H1 (cell line): ENCODE measurements at regions not wholly inside any gene's neighbourhood (a gene's known extent, or its start where the extent isn't known, plus 50 kb on each side); places are given as distances from the start of the nearest gene placed in this dataset.

ENCODE experiments used
- CTCF ChIA-PET: fragments of 300-600 bp; sonication (Branson Sonifier 250); formaldehyde crosslinking; loops from one replicate; lab custom pipeline; 2021; ENCODE audit not compliant: partially characterized antibody; lab: Charles Lee
- POLR2A ChIA-PET: fragments of 300-600 bp; sonication (Branson Sonifier 250); formaldehyde crosslinking; loops from one replicate; lab custom pipeline; 2021; ENCODE audit warnings: inconsistent platforms; ENCODE audit not compliant: partially characterized antibody; lab: Charles Lee
- DNase-seq, 2 experiments: peaks; one replicate each; pipeline versions ENCODE4 v3.0.0 to v3.0.0-alpha.2; 2010 to 2022; ENCODE audit warnings: low spot score in 2 of 2, low read depth in 1 of 2, mixed read lengths in 1 of 2
- FAIRE-seq: peaks from 2 replicates; lab custom pipeline; 2011; peaks lifted over from hg19 to GRCh38; lab: Jason Lieb, UNC
- H2AFZ ChIP-seq: 2 replicates; pipeline ENCODE4 v1.8.1; 2012; ENCODE audit warnings: low read length, inconsistent platforms
- H2AK5ac ChIP-seq: 2 replicates; pipeline ENCODE4 v1.6.1; 2013; ENCODE audit warnings: low read depth, low read length
- H2BK120ac ChIP-seq: replicated peaks from 2 replicates; pipeline ENCODE3; 2013; ENCODE audit warnings: low read depth, low read length, inconsistent platforms
- H2BK12ac ChIP-seq: 2 replicates; pipeline ENCODE4 v1.6.1; 2013; ENCODE audit warnings: low read depth, low read length
- H2BK15ac ChIP-seq: 2 replicates; pipeline ENCODE4 v1.6.1; 2013; ENCODE audit warnings: low read length
- H2BK20ac ChIP-seq: 2 replicates; pipeline ENCODE4 v1.6.1; 2013; ENCODE audit warnings: low read length
- H2BK5ac ChIP-seq: 2 replicates; pipeline ENCODE4 v1.6.1; 2013; ENCODE audit warnings: low read depth, low read length
- H3K14ac ChIP-seq: 2 replicates; pipeline ENCODE4 v1.6.1; 2013; ENCODE audit warnings: inconsistent platforms; ENCODE audit not compliant: insufficient read length
- H3K18ac ChIP-seq: 2 replicates; pipeline ENCODE4 v1.6.1; 2013; ENCODE audit warnings: low read length; ENCODE audit errors: extremely low read depth
- H3K23ac ChIP-seq: 2 replicates; pipeline ENCODE4 v1.6.1; 2013; ENCODE audit warnings: inconsistent platforms; ENCODE audit not compliant: insufficient read length
- H3K23me2 ChIP-seq: 2 replicates; pipeline ENCODE4 v1.6.1; 2013; ENCODE audit warnings: low read depth, low read length
- H3K27ac ChIP-seq: 2 replicates; pipeline ENCODE4 v1.6.1; 2011; ENCODE audit warnings: low read depth, low read length, inconsistent platforms
- H3K27me3 ChIP-seq, 4 experiments: replicated peaks in 1 of 4; 1 replicate in 1 of 4; 2 replicates in 3 of 4; pipeline versions ENCODE4 v1.6.1 to v1.8.1; 2011 to 2013; ENCODE audit warnings: low read length in 3 of 4, mild to moderate bottlenecking in 3 of 4, inconsistent platforms in 2 of 4, mixed read lengths in 2 of 4, moderate library complexity in 1 of 4; ENCODE audit not compliant: control insufficient read depth in 3 of 4, insufficient read depth in 3 of 4; ENCODE audit errors: extremely low read depth in 1 of 4
- H3K36me3 ChIP-seq, 4 experiments: 2 replicates each; pipeline versions ENCODE4 v1.6.1 to v1.8.1; 2011 to 2013; ENCODE audit warnings: mild to moderate bottlenecking in 4 of 4, low read length in 3 of 4, moderate library complexity in 2 of 4, control low read depth in 1 of 4, inconsistent platforms in 1 of 4; ENCODE audit not compliant: insufficient read depth in 4 of 4, control insufficient read depth in 2 of 4
- H3K4ac ChIP-seq: replicated peaks from 2 replicates; pipeline ENCODE3; 2013; ENCODE audit warnings: low read length, low read depth, mixed read lengths, inconsistent platforms; ENCODE audit not compliant: insufficient read length
- H3K4me1 ChIP-seq, 4 experiments: replicated peaks in 1 of 4; 1 replicate in 1 of 4; 2 replicates in 3 of 4; pipeline versions ENCODE4 v1.6.1 to v1.8.1; 2011 to 2013; ENCODE audit warnings: low read length in 3 of 4, inconsistent platforms in 2 of 4, mixed read lengths in 1 of 4; ENCODE audit not compliant: insufficient read depth in 4 of 4, control insufficient read depth in 3 of 4
- H3K4me2 ChIP-seq, 2 experiments: 2 replicates each; pipeline versions ENCODE4 v1.6.1 to v1.8.1; 2011 to 2013; ENCODE audit warnings: low read depth in 2 of 2, low read length in 2 of 2, control low read depth in 1 of 2, inconsistent platforms in 1 of 2, mild to moderate bottlenecking in 1 of 2; ENCODE audit not compliant: insufficient read depth in 1 of 2
- H3K4me3 ChIP-seq, 4 experiments: fragments of 200-600, 300-600 bp in 1 of 4; sonication (generic), shearing (Covaris generic), sonication (Bioruptor Twin) in 1 of 4; 2 replicates each; pipeline versions ENCODE4 v1.5.1 to v1.8.1; 2011 to 2016; ENCODE audit warnings: low read length in 4 of 4, low read depth in 3 of 4, control low read depth in 2 of 4, inconsistent platforms in 2 of 4, mild to moderate bottlenecking in 2 of 4, mixed read lengths in 1 of 4, moderate library complexity in 1 of 4; ENCODE audit not compliant: insufficient read depth in 2 of 4; ENCODE audit errors: extremely low read depth in 1 of 4
- H3K56ac ChIP-seq: replicated peaks from 2 replicates; pipeline ENCODE3; 2013; ENCODE audit warnings: low read depth, mild to moderate bottlenecking, mixed read lengths, low read length, inconsistent platforms; ENCODE audit not compliant: insufficient read length
- H3K79me1 ChIP-seq: 2 replicates; pipeline ENCODE4 v1.6.1; 2013; ENCODE audit warnings: low read depth, low read length, control low read depth
- H3K79me2 ChIP-seq, 2 experiments: 2 replicates each; pipeline versions ENCODE4 v1.6.1 to v1.8.1; 2012 to 2013; ENCODE audit warnings: low read length in 2 of 2, mild to moderate bottlenecking in 2 of 2, inconsistent platforms in 1 of 2; ENCODE audit not compliant: insufficient read depth in 2 of 2, control insufficient read depth in 1 of 2
- H3K9ac ChIP-seq, 4 experiments: replicated peaks in 1 of 4; 1 replicate in 1 of 4; 2 replicates in 3 of 4; pipeline versions ENCODE4 v1.6.1 to v1.8.1; 2011 to 2013; ENCODE audit warnings: low read depth in 3 of 4, low read length in 3 of 4, control low read depth in 2 of 4, mild to moderate bottlenecking in 2 of 4, moderate library complexity in 2 of 4, inconsistent platforms in 1 of 4; ENCODE audit errors: extremely low read depth in 1 of 4
- H3K9me3 ChIP-seq, 2 experiments: 2 replicates each; pipeline versions ENCODE4 v1.6.1 to v1.8.1; 2012 to 2013; ENCODE audit warnings: mild to moderate bottlenecking in 2 of 2, moderate library complexity in 2 of 2, control low read depth in 1 of 2, inconsistent platforms in 1 of 2, low read depth in 1 of 2, low read length in 1 of 2, mixed read lengths in 1 of 2; ENCODE audit not compliant: insufficient read depth in 2 of 2
- H4K20me1 ChIP-seq, 2 experiments: replicated peaks in 1 of 2; 2 replicates each; pipeline versions ENCODE3 to v1.8.1; 2011 to 2013; ENCODE audit warnings: inconsistent platforms in 2 of 2, low read length in 2 of 2, mild to moderate bottlenecking in 1 of 2; ENCODE audit not compliant: insufficient read depth in 2 of 2, control insufficient read depth in 1 of 2
- H4K5ac ChIP-seq: 2 replicates; pipeline ENCODE4 v1.6.1; 2013; ENCODE audit warnings: low read length, low read depth, mixed read lengths, inconsistent platforms; ENCODE audit not compliant: insufficient read length
- H4K8ac ChIP-seq: 2 replicates; pipeline ENCODE4 v1.8.0; 2013; ENCODE audit warnings: mild to moderate bottlenecking, moderate library complexity, low read length, inconsistent platforms; ENCODE audit not compliant: insufficient read depth; ENCODE audit errors: extremely low read depth
- H4K91ac ChIP-seq: replicated peaks from 2 replicates; pipeline ENCODE3; 2013; ENCODE audit warnings: low read length, mixed read lengths, inconsistent platforms; ENCODE audit not compliant: insufficient read length
- BCL11A ChIP-seq, 2 experiments: IDR thresholded peaks; one replicate each; pipeline ENCODE4 v1.6.1; 2011; ENCODE audit warnings: low read depth in 2 of 2, low read length in 2 of 2, mild to moderate bottlenecking in 2 of 2
- NANOG ChIP-seq: IDR thresholded peaks from 2 replicates; pipeline ENCODE4 v1.6.1; 2011; ENCODE audit warnings: low read length, low read depth, mild to moderate bottlenecking, inconsistent platforms; ENCODE audit not compliant: insufficient read depth, poor library complexity, severe bottlenecking
- NRF1 ChIP-seq: IDR thresholded peaks from 2 replicates; pipeline ENCODE4 v1.6.1; 2011; ENCODE audit warnings: mild to moderate bottlenecking, low read depth, low read length, improper control_type of control experiment
- RBBP5 ChIP-seq: IDR thresholded peaks from 2 replicates; pipeline ENCODE4 v1.7.1; 2012; ENCODE audit warnings: low read depth, mild to moderate bottlenecking, inconsistent platforms, low read length, moderate library complexity, borderline replicate concordance
- WGBS, 2 experiments: shearing (Covaris generic) in 1 of 2; methylation state at CpG; one replicate each; pipeline versions ENCODE4 v1.1.6 to v1.1.7; 2013 to 2015; ENCODE audit warnings: low lambda C conversion rate in 2 of 2, mixed read lengths in 2 of 2, inconsistent platforms in 1 of 2, low coverage in 1 of 2, missing lambda C conversion rate in 1 of 2; ENCODE audit not compliant: insufficient replicate concordance in 2 of 2, insufficient coverage in 1 of 2, insufficient read length in 1 of 2; ENCODE audit errors: extremely low coverage in 1 of 2, missing lambda C conversion rate in 1 of 2; 5-methylcytosine and 5-hydroxymethylcytosine counted together

DNA sequence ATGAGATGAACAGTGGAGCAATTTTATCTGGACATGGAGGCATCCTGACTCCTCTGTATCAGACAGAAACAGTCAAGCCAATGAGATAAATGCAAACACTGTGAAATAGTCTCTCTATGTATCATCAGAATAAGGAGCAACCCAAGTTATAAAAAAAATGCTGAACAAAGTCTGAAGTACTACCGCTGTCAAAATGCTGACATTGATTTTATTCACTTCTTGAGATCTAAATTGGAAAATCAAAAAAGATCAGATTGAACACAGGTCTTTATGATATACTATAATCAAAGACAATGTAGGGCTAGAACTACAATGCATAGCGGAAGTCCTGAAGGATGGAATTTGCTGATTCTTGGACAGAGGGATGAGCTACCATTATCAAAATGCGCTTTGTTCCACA is 76.1 kb downstream of the FTHL17 start:
- Histone ChIP-seq H2BK120ac (no peak overlapping the region), H3K4me1 (no peaks in the 10 kb centered on the region), H2AFZ (no peak overlapping the region), H4K91ac (no peak overlapping the region), H2BK5ac (no peak overlapping the region), H3K4me2 (no peak overlapping the region), H3K9ac (no peak overlapping the region), H4K8ac (no peak overlapping the region), H2BK15ac (no peak overlapping the region), H2BK12ac (no peak overlapping the region), H3K27me3 (no peaks in the 10 kb centered on the region), H2AK5ac (no peak overlapping the region), H3K23ac (no peak overlapping the region), H4K5ac (no peak overlapping the region), H3K4me3 (no peak overlapping the region), H3K14ac (no peak overlapping the region), H3K79me2 (no peaks in the 10 kb centered on the region), H4K20me1 (no peaks in the 10 kb centered on the region), H3K27ac (no peak overlapping the region), H3K23me2 (no peaks in the 10 kb centered on the region), H3K79me1 (no peaks in the 10 kb centered on the region), H3K36me3 (no peaks in the 10 kb centered on the region), H3K18ac (no peak overlapping the region), H2BK20ac (no peak overlapping the region), H3K9me3 (no peaks in the 10 kb centered on the region), H3K4ac (no peak overlapping the region), H3K56ac (no peak overlapping the region)
- no peak for TF ChIP-seq NRF1
- TF ChIP-seq RBBP5 = no peak
- no peak for TF ChIP-seq BCL11A (IDR thresholded peaks at IDR 0.05; ENCODE audit: low read depth in 2 of 2, low read length in 2 of 2)
- no peak for TF ChIP-seq NANOG
- WGBS, 2 experiments = 92% methylated on average over 3 of the region's 3 CpGs; no CpG with 5 or more reads in 1 of the 2 experiments
- ChIA-PET POLR2A (no interaction called here), CTCF (interaction anchor here (1.1 kb wide), 1 partner anchor 45 kb away, joined by 3 read pairs; no protein-coding TSS in a partner anchor)
- FAIRE-seq (no peak), DNase-seq (no peak)
